ENCODE measurements at regions not wholly inside any gene's neighbourhood (a gene's known extent, or its start where the extent isn't known, plus 50 kb on each side); places are given as distances from the start of the nearest gene placed in this dataset.

DNA sequence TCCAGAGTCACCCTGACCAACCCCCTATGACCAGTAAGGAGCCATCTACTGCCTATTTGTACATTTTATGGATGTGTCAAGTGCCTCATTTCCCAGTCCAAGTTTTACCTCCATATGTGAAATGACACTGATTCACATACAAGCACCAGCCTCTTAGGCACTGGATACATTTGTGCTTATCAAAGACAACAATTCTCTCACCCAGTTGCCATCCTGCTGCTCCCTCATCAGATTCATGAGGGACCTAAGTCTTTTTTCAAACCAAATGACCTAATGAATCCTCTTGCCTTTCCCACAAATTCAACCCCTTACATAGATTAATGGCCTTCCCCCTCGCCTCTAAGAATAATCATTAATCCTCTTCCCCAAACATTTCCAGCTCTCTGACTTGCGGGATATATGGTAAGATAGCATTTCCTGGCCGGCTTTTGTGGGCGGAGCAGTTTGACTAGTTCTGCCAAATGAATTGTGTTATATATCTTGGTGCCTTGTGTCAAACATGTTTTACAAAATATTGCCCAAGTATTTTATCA, 233.9 kb downstream of the ARAP2 start:
- Mint-ChIP-seq H3K9me3 (no peaks in the 10 kb centered on the region; a peak in 1 of 5 replicates), H3K4me1 (no peaks in the 10 kb centered on the region), H3K27ac (no peak overlapping the region), H3K36me3 (ENCODE audit: insufficient read depth in 1 of 3, low read depth in 3 of 3) (no peaks in the 10 kb centered on the region; a peak in 1 of 7 replicates), H3K4me3 (no peak overlapping the region), H3K27me3 (ENCODE audit: low read depth) (peaks cover 1% of the 10 kb centered on the region; the same call in 1 of the 2 replicates)
- no peak overlapping the region for H3K4ac ChIP-seq (ENCODE audit: low read depth, low read length)
- no peak for DNase-seq
- no peaks in the 10 kb centered on the region for H3K9me3 ChIP-seq (ENCODE audit: control insufficient read depth, low read depth, low read length)
- no peaks in the 10 kb centered on the region for H3K23me2 ChIP-seq (ENCODE audit: insufficient read length, low read depth, low read length, poor library complexity, severe bottlenecking)
- H3T11ph ChIP-seq (ENCODE audit: low read length) = no peak overlapping the region
- TF ChIP-seq, protein P1, sequence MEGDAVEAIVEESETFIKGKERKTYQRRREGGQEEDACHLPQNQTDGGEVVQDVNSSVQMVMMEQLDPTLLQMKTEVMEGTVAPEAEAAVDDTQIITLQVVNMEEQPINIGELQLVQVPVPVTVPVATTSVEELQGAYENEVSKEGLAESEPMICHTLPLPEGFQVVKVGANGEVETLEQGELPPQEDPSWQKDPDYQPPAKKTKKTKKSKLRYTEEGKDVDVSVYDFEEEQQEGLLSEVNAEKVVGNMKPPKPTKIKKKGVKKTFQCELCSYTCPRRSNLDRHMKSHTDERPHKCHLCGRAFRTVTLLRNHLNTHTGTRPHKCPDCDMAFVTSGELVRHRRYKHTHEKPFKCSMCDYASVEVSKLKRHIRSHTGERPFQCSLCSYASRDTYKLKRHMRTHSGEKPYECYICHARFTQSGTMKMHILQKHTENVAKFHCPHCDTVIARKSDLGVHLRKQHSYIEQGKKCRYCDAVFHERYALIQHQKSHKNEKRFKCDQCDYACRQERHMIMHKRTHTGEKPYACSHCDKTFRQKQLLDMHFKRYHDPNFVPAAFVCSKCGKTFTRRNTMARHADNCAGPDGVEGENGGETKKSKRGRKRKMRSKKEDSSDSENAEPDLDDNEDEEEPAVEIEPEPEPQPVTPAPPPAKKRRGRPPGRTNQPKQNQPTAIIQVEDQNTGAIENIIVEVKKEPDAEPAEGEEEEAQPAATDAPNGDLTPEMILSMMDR (conservative IDR thresholded peaks at IDR 0.05) = no peak
- H3K18ac ChIP-seq (ENCODE audit: insufficient read length, low read depth, low read length) = no peak overlapping the region
- H4K91ac ChIP-seq (ENCODE audit: insufficient read length, low read depth, low read length) = no peak overlapping the region
- H2AFZ ChIP-seq (ENCODE audit: low read length) = no peak overlapping the region
- H4K20me1 ChIP-seq (ENCODE audit: control insufficient read depth, insufficient read depth, insufficient read length) = no peaks in the 10 kb centered on the region
- no peak overlapping the region for H3K27ac ChIP-seq (ENCODE audit: insufficient read length, low read depth, low read length)
- no peak overlapping the region for H3K4me2 ChIP-seq (ENCODE audit: insufficient read depth, insufficient read length, low read length)
- H3K79me2 ChIP-seq (ENCODE audit: insufficient read depth, low read length) = no peaks in the 10 kb centered on the region
- no peak overlapping the region for H3K23ac ChIP-seq (ENCODE audit: insufficient read length, low read depth, low read length)
- H2BK15ac ChIP-seq (ENCODE audit: low read depth, low read length) = no peak overlapping the region
- H3K79me1 ChIP-seq (ENCODE audit: insufficient read depth, low read depth, low read length, poor library complexity, severe bottlenecking) = no peaks in the 10 kb centered on the region
- no peak overlapping the region for H3K9ac ChIP-seq (ENCODE audit: extremely low read depth, insufficient read length, low read length)
- H4K5ac ChIP-seq (ENCODE audit: insufficient read length, low read depth, low read length) = no peak overlapping the region
- no peak overlapping the region for H2BK5ac ChIP-seq (ENCODE audit: insufficient read length, low read length)
- no peak overlapping the region for H2AK5ac ChIP-seq (ENCODE audit: insufficient read length, low read length)
- WGBS (ENCODE audit: extremely low coverage, insufficient read length, low lambda C conversion rate) = no CpG with 5 or more reads among the region's 4 CpGs
- no peak overlapping the region for H2BK12ac ChIP-seq (ENCODE audit: insufficient read length, low read depth, low read length)
- H3K4me1 ChIP-seq (ENCODE audit: insufficient read depth, low read length) = no peaks in the 10 kb centered on the region
- no peak overlapping the region for H3K56ac ChIP-seq (ENCODE audit: insufficient read length, low read depth, low read length)
- no peak overlapping the region for H2BK120ac ChIP-seq (ENCODE audit: low read depth, low read length, poor library complexity, severe bottlenecking)
- no peaks in the 10 kb centered on the region for H3K27me3 ChIP-seq (ENCODE audit: insufficient read depth, low read length)
- no peak overlapping the region for H3K14ac ChIP-seq (ENCODE audit: insufficient read depth, low read length)
- no peak overlapping the region for H4K8ac ChIP-seq (replicated peaks; ENCODE audit: insufficient read length, low read depth, low read length)
- H2BK20ac ChIP-seq (ENCODE audit: low read depth, low read length, poor library complexity, severe bottlenecking) = no peak overlapping the region

All from H9 (cell line).